22Rv1 (cell line): ENCODE measurements at regions not wholly inside any gene's neighbourhood (a gene's known extent, or its start where the extent isn't known, plus 50 kb on each side); places are given as distances from the start of the nearest gene placed in this dataset.

Experiments used
- ZFX ChIP-seq: fragments of 450-650 bp; IDR thresholded peaks from 2 replicates; pipeline ENCODE4 v1.6.1; 2017; ENCODE audit warnings: antibody characterized with exemption, borderline replicate concordance
- TF ChIP-seq, protein P1 (sequence below): fragments of 450-650 bp; IDR thresholded peaks from 2 replicates; pipeline ENCODE4 v1.5.1; 2017; ENCODE audit warnings: mild to moderate bottlenecking

DNA sequence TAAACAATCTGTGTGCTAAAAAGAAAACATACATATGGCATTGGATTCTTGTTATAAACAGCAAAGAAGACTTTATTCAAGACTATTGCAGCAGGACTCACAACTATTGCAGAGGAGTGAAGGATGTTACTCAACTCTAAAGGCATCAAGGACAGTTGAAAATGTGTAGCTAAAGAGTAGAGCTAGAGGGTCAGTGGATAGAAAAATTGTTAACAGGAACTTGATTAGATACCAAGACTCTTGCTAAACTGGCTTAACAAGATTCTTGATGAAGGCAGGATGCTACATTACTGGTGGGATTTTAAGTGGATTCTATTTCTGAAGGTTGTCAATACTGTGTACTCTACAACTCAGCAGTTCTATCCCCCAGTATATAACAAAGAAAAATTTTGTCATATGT is 1183.3 kb downstream of the SLITRK1 start:
- TF ChIP-seq, protein P1, sequence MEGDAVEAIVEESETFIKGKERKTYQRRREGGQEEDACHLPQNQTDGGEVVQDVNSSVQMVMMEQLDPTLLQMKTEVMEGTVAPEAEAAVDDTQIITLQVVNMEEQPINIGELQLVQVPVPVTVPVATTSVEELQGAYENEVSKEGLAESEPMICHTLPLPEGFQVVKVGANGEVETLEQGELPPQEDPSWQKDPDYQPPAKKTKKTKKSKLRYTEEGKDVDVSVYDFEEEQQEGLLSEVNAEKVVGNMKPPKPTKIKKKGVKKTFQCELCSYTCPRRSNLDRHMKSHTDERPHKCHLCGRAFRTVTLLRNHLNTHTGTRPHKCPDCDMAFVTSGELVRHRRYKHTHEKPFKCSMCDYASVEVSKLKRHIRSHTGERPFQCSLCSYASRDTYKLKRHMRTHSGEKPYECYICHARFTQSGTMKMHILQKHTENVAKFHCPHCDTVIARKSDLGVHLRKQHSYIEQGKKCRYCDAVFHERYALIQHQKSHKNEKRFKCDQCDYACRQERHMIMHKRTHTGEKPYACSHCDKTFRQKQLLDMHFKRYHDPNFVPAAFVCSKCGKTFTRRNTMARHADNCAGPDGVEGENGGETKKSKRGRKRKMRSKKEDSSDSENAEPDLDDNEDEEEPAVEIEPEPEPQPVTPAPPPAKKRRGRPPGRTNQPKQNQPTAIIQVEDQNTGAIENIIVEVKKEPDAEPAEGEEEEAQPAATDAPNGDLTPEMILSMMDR: no peak
- no peak for TF ChIP-seq ZFX
